CD4-positive, alpha-beta T cell (primary cell): ENCODE measurements at regions not wholly inside any gene's neighbourhood (a gene's known extent, or its start where the extent isn't known, plus 50 kb on each side); places are given as distances from the start of the nearest gene placed in this dataset.

Experiments
- ATAC-seq: fragments of 200-7000 bp; cut with Tn5 transposase; one replicate; pipeline ENCODE4 v1.10.0; 2022; ENCODE audit warnings: mild to moderate bottlenecking; ENCODE audit not compliant: poor library complexity
- CTCF ChIA-PET: fragments of 350-600 bp; sonication (Branson Sonifier 250); formaldehyde crosslinking; loops from one replicate; lab custom pipeline; 2021; ENCODE audit warnings: antibody characterized with exemption, inconsistent platforms; lab: Charles Lee
- POLR2A ChIA-PET: fragments of 350-600 bp; sonication (Branson Sonifier 250); formaldehyde crosslinking; loops from one replicate; lab custom pipeline; 2021; ENCODE audit warnings: antibody characterized with exemption, inconsistent platforms; lab: Charles Lee
- DNase-seq, 14 experiments: peaks; one replicate each; pipeline ENCODE4 v3.0.0-alpha.2; 2013 to 2020; ENCODE audit warnings: mixed read lengths in 2 of 14
- H3K27ac ChIP-seq, 2 donors: one replicate each; pipeline versions ENCODE4 v1.5.1 to v1.7.0; 2013; ENCODE audit warnings: low read length in 2 of 2, low read depth in 1 of 2, mild to moderate bottlenecking in 1 of 2
- H3K27me3 ChIP-seq, 2 experiments: 1 replicate in 1 of 2; 2 replicates in 1 of 2; pipeline versions ENCODE4 v1.6.1 to v1.7.0; 2013; ENCODE audit warnings: low read length in 2 of 2, control low read depth in 1 of 2, mild to moderate bottlenecking in 1 of 2, moderate library complexity in 1 of 2; ENCODE audit not compliant: insufficient read depth in 2 of 2, control insufficient read depth in 1 of 2
- H3K36me3 ChIP-seq: one replicate; pipeline ENCODE4 v1.6.1; 2013; ENCODE audit warnings: low read length, control low read depth; ENCODE audit not compliant: insufficient read depth
- H3K4me1 ChIP-seq: one replicate; pipeline ENCODE4 v1.6.1; 2013; ENCODE audit warnings: low read length, control low read depth; ENCODE audit not compliant: insufficient read depth
- H3K4me3 ChIP-seq: one replicate; pipeline ENCODE4 v1.5.1; 2013; ENCODE audit warnings: mild to moderate bottlenecking, low read length, moderate library complexity
- H3K9me3 ChIP-seq, 2 experiments: 1 replicate in 1 of 2; 2 replicates in 1 of 2; pipeline versions ENCODE4 v1.6.1 to v1.7.0; 2013; ENCODE audit warnings: low read length in 2 of 2, mild to moderate bottlenecking in 2 of 2, control low read depth in 1 of 2, moderate library complexity in 1 of 2; ENCODE audit not compliant: control insufficient read depth in 1 of 2, insufficient read depth in 1 of 2
- H3K27ac Mint-ChIP-seq: one replicate; pipeline ENCODE4 v1.8.0; 2020; ENCODE audit warnings: mixed read lengths
- H3K27me3 Mint-ChIP-seq: one replicate; pipeline ENCODE4 v1.8.0; 2021; ENCODE audit warnings: mixed read lengths
- H3K36me3 Mint-ChIP-seq: one replicate; pipeline ENCODE4 v1.8.0; 2021; ENCODE audit warnings: low read depth, mixed read lengths
- H3K4me1 Mint-ChIP-seq: one replicate; pipeline ENCODE4 v1.8.0; 2021; ENCODE audit warnings: low read depth, mixed read lengths
- H3K4me3 Mint-ChIP-seq: one replicate; pipeline ENCODE4 v1.8.0; 2020; ENCODE audit warnings: mild to moderate bottlenecking, mixed read lengths
- H3K9me3 Mint-ChIP-seq: one replicate; pipeline ENCODE4 v1.8.0; 2020; ENCODE audit warnings: mixed read lengths
- CTCF ChIP-seq: fragments of 200-600 bp; IDR thresholded peaks from one replicate; pipeline ENCODE4 v1.8.0; 2022; ENCODE audit warnings: antibody characterized with exemption, mild to moderate bottlenecking
- intact Hi-C, 2 experiments: fragments of 100-400 bp; cut with DNase I in 1 of 2; cut with micrococcal nuclease in 1 of 2; formaldehyde crosslinking; loops; one replicate each; pipeline versions ENCODE4 v1.15.1 to v1.9.0; 2023 to 2025; cut with DNase I, micrococcal nuclease

GRCh38 chr21:36540700-36541099 is 60.8 kb upstream of the CLDN14 start:
- Mint-ChIP-seq H3K4me3 (no peak overlapping the region), H3K27ac (no peak overlapping the region), H3K27me3 (peaks cover 10% of the 10 kb centered on the region), H3K4me1 (no peaks in the 10 kb centered on the region), H3K36me3 (no peaks in the 10 kb centered on the region), H3K9me3 (no peaks in the 10 kb centered on the region)
- no peak for DNase-seq
- Histone ChIP-seq H3K9me3 (peaks cover 0 to 6% of the 10 kb centered on the region in 2 experiments), H3K27me3 (peaks cover 8 to 14% of the 10 kb centered on the region in 2 experiments), H3K4me3 (no peak overlapping the region), H3K36me3 (no peaks in the 10 kb centered on the region), H3K27ac (no peak overlapping the region), H3K4me1 (no peaks in the 10 kb centered on the region)
- intact Hi-C loops: no loop called here
- CTCF ChIA-PET: no interaction called here
- ATAC-seq: no peak
- POLR2A ChIA-PET: no interaction called here
- no peak for TF ChIP-seq CTCF

- peaks cover 10% of the 10 kb centered on the region for H3K27me3 Mint-ChIP-seq
- no peaks in the 10 kb centered on the region for H3K9me3 Mint-ChIP-seq
- no peaks in the 10 kb centered on the region for H3K4me1 ChIP-seq
- H3K27ac Mint-ChIP-seq: no peak overlapping the region
- H3K27me3 ChIP-seq: peaks cover 12% of the 10 kb centered on the region in 2 experiments
- H3K9me3 ChIP-seq: peaks cover 0 to 6% of the 10 kb centered on the region in 2 experiments
- H3K4me1 Mint-ChIP-seq: no peaks in the 10 kb centered on the region
- H3K4me3 Mint-ChIP-seq: no peak overlapping the region
- H3K36me3 Mint-ChIP-seq: no peaks in the 10 kb centered on the region
- CTCF ChIA-PET: no interaction called here
- intact Hi-C loops: no loop called here
- no peak overlapping the region for H3K27ac ChIP-seq
- H3K36me3 ChIP-seq: no peaks in the 10 kb centered on the region
- no peak for TF ChIP-seq CTCF
- ATAC-seq: no peak
- POLR2A ChIA-PET: no interaction called here
- DNase-seq: no peak
- H3K4me3 ChIP-seq: no peak overlapping the region
Observed at GRCh38 chr21:36541721-36542139, 61.8 kb upstream of the CLDN14 start.

GRCh38 chr21:36542312-36543101 is 62.6 kb upstream of the CLDN14 start:
- ChIA-PET POLR2A (no interaction called here), CTCF (no interaction called here)
- Mint-ChIP-seq H3K36me3 (no peaks in the 10 kb centered on the region), H3K4me1 (no peaks in the 10 kb centered on the region), H3K4me3 (no peak overlapping the region), H3K27me3 (peaks cover 10% of the 10 kb centered on the region), H3K9me3 (no peaks in the 10 kb centered on the region), H3K27ac (no peak overlapping the region)
- H3K9me3 ChIP-seq: peaks cover 0 to 6% of the 10 kb centered on the region in 2 experiments
- peaks cover 12% of the 10 kb centered on the region in 2 experiments for H3K27me3 ChIP-seq
- H3K4me3 ChIP-seq: no peak overlapping the region
- no peaks in the 10 kb centered on the region for H3K36me3 ChIP-seq
- TF ChIP-seq CTCF: no peak
- no peak overlapping the region for H3K27ac ChIP-seq
- no peaks in the 10 kb centered on the region for H3K4me1 ChIP-seq
- no peak for DNase-seq
- no peak for ATAC-seq
- intact Hi-C loops: no loop called here
